AG04450 (cell line): ENCODE measurements at regions not wholly inside any gene's neighbourhood (a gene's known extent, or its start where the extent isn't known, plus 50 kb on each side); places are given as distances from the start of the nearest gene placed in this dataset.

Experiments
- CTCF ChIA-PET: fragments of 300-600, 350-600 bp; formaldehyde crosslinking; extraction: SDS; loops from one replicate; lab custom pipeline; 2022; ENCODE audit warnings: antibody characterized with exemption, inconsistent platforms; lab: Charles Lee
- POLR2A ChIA-PET: fragments of 350-600 bp; formaldehyde crosslinking; extraction: SDS; loops from one replicate; lab custom pipeline; 2021; ENCODE audit warnings: antibody characterized with exemption, inconsistent platforms; lab: Yijun Ruan, JAX
- DNase-seq: peaks from one replicate; pipeline ENCODE4 v3.0.0-alpha.2; 2011; ENCODE audit warnings: low read depth, low spot score
- H3K27ac ChIP-seq: one replicate; pipeline ENCODE4 v1.5.1; 2012; ENCODE audit warnings: low read depth, low read length, control low read depth
- H3K27me3 ChIP-seq: one replicate; pipeline ENCODE4 v1.6.0; 2012; ENCODE audit warnings: low read length; ENCODE audit not compliant: control insufficient read depth, insufficient read depth
- H3K4me3 ChIP-seq: 2 replicates; pipeline ENCODE4 v1.5.1; 2011; ENCODE audit warnings: mild to moderate bottlenecking, low read depth, low read length, control low read depth
- H3K9me3 ChIP-seq: 2 replicates; pipeline ENCODE4 v1.5.1; 2012; ENCODE audit warnings: low read length; ENCODE audit not compliant: control insufficient read depth, insufficient read depth
- TF ChIP-seq, protein P1 (sequence below): IDR thresholded peaks from 2 replicates; pipeline ENCODE4 v1.5.1; 2011; ENCODE audit warnings: low read depth, low read length, control low read depth, inconsistent platforms

DNA sequence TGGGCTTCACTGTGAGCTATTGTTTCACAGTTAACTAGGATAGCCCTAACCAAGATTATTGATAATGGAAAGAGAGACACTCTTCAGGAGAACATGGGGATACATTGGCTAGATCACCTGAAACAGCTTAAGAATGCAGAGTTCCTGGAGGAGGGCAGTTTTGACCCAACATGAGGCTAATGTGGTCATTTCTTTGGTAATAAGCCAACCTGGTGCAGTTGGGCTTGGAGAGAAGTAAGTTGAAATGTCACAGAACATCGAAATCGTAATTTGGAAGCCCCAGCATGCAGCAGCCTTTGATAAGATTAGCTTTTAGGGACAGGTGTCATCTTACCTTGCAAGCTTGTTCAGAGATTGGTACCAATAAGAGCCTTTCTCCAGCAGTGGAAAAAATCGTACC, 556.6 kb upstream of the GOT2 start:
- H3K4me3 ChIP-seq, result no peak overlapping the region
- no peaks in the 10 kb centered on the region for H3K9me3 ChIP-seq
- no peak overlapping the region for H3K27ac ChIP-seq
- TF ChIP-seq, protein P1, sequence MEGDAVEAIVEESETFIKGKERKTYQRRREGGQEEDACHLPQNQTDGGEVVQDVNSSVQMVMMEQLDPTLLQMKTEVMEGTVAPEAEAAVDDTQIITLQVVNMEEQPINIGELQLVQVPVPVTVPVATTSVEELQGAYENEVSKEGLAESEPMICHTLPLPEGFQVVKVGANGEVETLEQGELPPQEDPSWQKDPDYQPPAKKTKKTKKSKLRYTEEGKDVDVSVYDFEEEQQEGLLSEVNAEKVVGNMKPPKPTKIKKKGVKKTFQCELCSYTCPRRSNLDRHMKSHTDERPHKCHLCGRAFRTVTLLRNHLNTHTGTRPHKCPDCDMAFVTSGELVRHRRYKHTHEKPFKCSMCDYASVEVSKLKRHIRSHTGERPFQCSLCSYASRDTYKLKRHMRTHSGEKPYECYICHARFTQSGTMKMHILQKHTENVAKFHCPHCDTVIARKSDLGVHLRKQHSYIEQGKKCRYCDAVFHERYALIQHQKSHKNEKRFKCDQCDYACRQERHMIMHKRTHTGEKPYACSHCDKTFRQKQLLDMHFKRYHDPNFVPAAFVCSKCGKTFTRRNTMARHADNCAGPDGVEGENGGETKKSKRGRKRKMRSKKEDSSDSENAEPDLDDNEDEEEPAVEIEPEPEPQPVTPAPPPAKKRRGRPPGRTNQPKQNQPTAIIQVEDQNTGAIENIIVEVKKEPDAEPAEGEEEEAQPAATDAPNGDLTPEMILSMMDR, result no peak
- H3K27me3 ChIP-seq, result no peaks in the 10 kb centered on the region
- ChIA-PET POLR2A (no interaction called here), CTCF (no interaction called here)
- DNase-seq, result no peak

DNA sequence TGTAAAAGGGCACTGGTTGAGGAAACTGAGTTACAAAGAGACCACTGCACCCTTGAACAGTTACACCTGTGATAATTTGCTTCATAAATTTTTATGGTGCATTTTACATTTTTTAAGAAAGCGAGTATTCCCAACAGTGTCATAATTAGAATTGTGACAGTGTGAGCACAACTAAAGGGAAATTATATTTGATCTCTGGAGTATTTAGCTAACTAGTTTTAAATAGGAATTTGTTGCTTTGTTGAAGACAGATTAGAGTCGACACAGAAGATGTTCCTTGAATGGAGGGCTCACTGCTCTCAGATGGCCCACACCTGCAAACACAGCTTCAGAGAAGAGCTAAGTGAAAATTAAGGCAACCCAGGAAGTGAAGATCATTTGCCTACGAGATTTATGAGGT, 555.0 kb upstream of the GOT2 start:
- CTCF ChIA-PET, result no interaction called here
- Histone ChIP-seq H3K27me3 (no peaks in the 10 kb centered on the region), H3K27ac (no peak overlapping the region), H3K4me3 (no peak overlapping the region), H3K9me3 (no peaks in the 10 kb centered on the region)
- POLR2A ChIA-PET, result no interaction called here
- DNase-seq, result no peak
- TF ChIP-seq, protein P1, result no peak

DNA sequence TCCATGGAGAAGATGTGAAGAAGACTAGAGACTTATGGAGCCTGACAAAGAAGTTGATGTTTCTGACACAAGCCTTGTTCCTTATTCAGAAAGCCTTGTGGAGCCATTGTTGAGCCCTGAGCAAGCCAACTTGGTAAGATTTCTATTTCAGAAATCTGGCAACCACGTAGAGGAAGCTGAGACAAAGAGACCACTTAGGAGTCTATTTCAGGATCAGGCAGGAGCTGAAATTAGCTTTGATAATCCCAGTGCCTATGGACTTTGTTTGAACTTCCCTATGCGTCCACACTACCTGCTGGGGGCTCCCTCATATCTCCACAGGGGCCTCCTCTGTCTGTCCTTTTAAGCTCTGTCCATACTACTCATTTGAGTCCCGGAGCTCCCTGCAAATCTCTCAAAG, 540.0 kb upstream of the GOT2 start:
- TF ChIP-seq, protein P1, result no peak
- CTCF ChIA-PET, result no interaction called here
- DNase-seq, result no peak
- H3K4me3 ChIP-seq, result no peak overlapping the region
- no peak overlapping the region for H3K27ac ChIP-seq
- no peaks in the 10 kb centered on the region for H3K9me3 ChIP-seq
- no peaks in the 10 kb centered on the region for H3K27me3 ChIP-seq
- POLR2A ChIA-PET, result no interaction called here

DNA sequence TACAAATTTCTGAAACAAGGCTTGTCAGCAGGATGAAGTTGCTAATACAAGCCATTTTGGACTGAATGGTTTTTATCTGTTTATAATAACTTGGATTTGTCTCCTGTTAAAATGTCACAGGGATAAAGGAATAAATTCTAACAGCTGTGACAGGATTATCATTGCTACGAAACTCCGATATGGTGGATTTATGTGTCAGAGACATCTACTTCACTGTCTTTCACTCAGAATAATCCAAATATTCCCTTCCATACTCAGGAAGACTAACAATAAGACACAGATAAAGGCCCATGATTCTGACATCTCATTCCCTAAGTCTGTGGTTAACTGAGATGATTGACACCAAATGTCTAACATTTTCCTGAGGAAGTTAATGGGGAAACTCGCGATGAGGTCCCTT, 529.8 kb upstream of the GOT2 start:
- CTCF ChIA-PET, result no interaction called here
- no peaks in the 10 kb centered on the region for H3K27me3 ChIP-seq
- no peak overlapping the region for H3K27ac ChIP-seq
- TF ChIP-seq, protein P1, result no peak
- POLR2A ChIA-PET, result no interaction called here
- no peaks in the 10 kb centered on the region for H3K9me3 ChIP-seq
- no peak for DNase-seq
- no peak overlapping the region for H3K4me3 ChIP-seq

DNA sequence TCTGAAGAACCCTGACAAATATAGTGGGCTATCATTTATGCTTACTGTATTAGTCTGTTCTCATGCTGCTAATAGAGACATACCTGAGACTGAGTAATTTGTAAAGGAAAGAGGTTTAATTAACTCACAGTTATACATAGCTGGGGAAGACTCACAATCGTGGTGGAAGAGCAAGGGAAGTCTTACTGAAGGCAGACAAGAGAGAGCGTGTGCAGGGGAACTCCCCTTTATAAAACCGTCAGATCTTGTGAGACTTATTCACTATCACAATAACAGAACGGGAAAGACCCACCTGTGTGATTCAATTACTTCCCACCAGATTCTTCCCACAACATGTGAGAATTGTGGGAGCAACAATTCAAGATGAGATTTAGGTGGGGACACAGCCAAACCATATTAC, 526.8 kb upstream of the GOT2 start:
- ChIA-PET POLR2A (no interaction called here), CTCF (no interaction called here)
- DNase-seq, result no peak
- Histone ChIP-seq H3K27ac (no peak overlapping the region), H3K27me3 (no peaks in the 10 kb centered on the region), H3K4me3 (no peak overlapping the region), H3K9me3 (no peaks in the 10 kb centered on the region)
- TF ChIP-seq, protein P1, result no peak
